Endodermal cell (in vitro differentiated cells): ENCODE measurements at regions not wholly inside any gene's neighbourhood (a gene's known extent, or its start where the extent isn't known, plus 50 kb on each side); places are given as distances from the start of the nearest gene placed in this dataset.
A peak's percentile ranks its signal among the peaks of the same experiment; 100 is the strongest.

Experiments used
- DNase-seq: peaks from one replicate; pipeline ENCODE4 v3.0.0-alpha.2; 2017
- H3K27ac ChIP-seq: 2 replicates; pipeline ENCODE4 v1.5.1; 2013; ENCODE audit warnings: mild to moderate bottlenecking, low read depth, low read length, moderate library complexity
- H3K27me3 ChIP-seq: 2 replicates; pipeline ENCODE4 v1.6.1; 2013; ENCODE audit warnings: mild to moderate bottlenecking, low read length, moderate library complexity; ENCODE audit not compliant: insufficient read depth, control insufficient read depth, poor library complexity, severe bottlenecking
- H3K36me3 ChIP-seq: 2 replicates; pipeline ENCODE4 v1.7.0; 2013; ENCODE audit warnings: mild to moderate bottlenecking, low read length, moderate library complexity; ENCODE audit not compliant: control insufficient read depth, insufficient read depth
- H3K4me1 ChIP-seq: one replicate; pipeline ENCODE4 v1.7.0; 2013; ENCODE audit warnings: low read length; ENCODE audit not compliant: control insufficient read depth, insufficient read depth
- H3K4me3 ChIP-seq: 2 replicates; pipeline ENCODE4 v1.5.1; 2013; ENCODE audit warnings: mild to moderate bottlenecking, low read length, moderate library complexity
- H3K9ac ChIP-seq: 2 replicates; pipeline ENCODE4 v1.6.1; 2013; ENCODE audit warnings: mild to moderate bottlenecking, low read length, moderate library complexity; ENCODE audit not compliant: poor library complexity, severe bottlenecking; ENCODE audit errors: extremely low read depth
- H3K9me3 ChIP-seq: 2 replicates; pipeline ENCODE4 v1.6.1; 2013; ENCODE audit warnings: mild to moderate bottlenecking, low read length, moderate library complexity; ENCODE audit not compliant: control insufficient read depth
- H3K27ac Mint-ChIP-seq: 2 replicates; pipeline ENCODE4 v1.8.0; 2020; ENCODE audit warnings: mixed read lengths
- H3K27me3 Mint-ChIP-seq: 2 replicates; pipeline ENCODE4 v1.8.0; 2021; ENCODE audit warnings: mild to moderate bottlenecking, mixed read lengths; ENCODE audit not compliant: insufficient read depth
- H3K36me3 Mint-ChIP-seq: 2 replicates; pipeline ENCODE4 v1.8.0; 2020; ENCODE audit warnings: low read depth, mixed read lengths
- H3K4me1 Mint-ChIP-seq: 2 replicates; pipeline ENCODE4 v1.8.0; 2020; ENCODE audit warnings: mixed read lengths
- H3K4me3 Mint-ChIP-seq: 2 replicates; pipeline ENCODE4 v1.8.0; 2020; ENCODE audit warnings: mild to moderate bottlenecking, moderate library complexity, mixed read lengths
- H3K9me3 Mint-ChIP-seq: 2 replicates; pipeline ENCODE4 v1.8.0; 2020; ENCODE audit warnings: mild to moderate bottlenecking, mixed read lengths
- CTCF ChIP-seq: fragments of 200-600 bp; sonication (generic); conservative IDR thresholded peaks from 2 replicates; pipeline ENCODE4 v1.5.0; 2021; ENCODE audit warnings: antibody characterized with exemption, mild to moderate bottlenecking
- WGBS, 2 experiments: methylation state at CpG; one replicate each; pipeline versions ENCODE4 v1.1.5 to v1.1.7; 2013; ENCODE audit warnings: missing lambda C conversion rate in 2 of 2, mixed read lengths in 1 of 2; ENCODE audit not compliant: insufficient coverage in 1 of 2, insufficient read length in 1 of 2; 5-methylcytosine and 5-hydroxymethylcytosine counted together

- TF ChIP-seq CTCF, result no peak
- H3K4me1 Mint-ChIP-seq, result no peaks in the 10 kb centered on the region
- Histone ChIP-seq H3K36me3 (peaks cover 100% of the 10 kb centered on the region), H3K27ac (no peak overlapping the region), H3K9ac (no peak overlapping the region), H3K4me1 (no peaks in the 10 kb centered on the region), H3K4me3 (peak overlapping the region; percentile 72), H3K27me3 (no peaks in the 10 kb centered on the region), H3K9me3 (peaks cover 100% of the 10 kb centered on the region)
- no peak overlapping the region for H3K27ac Mint-ChIP-seq
- H3K4me3 Mint-ChIP-seq, result no peak overlapping the region
- H3K27me3 Mint-ChIP-seq, result no peaks in the 10 kb centered on the region
- DNase-seq, result peak; percentile 32
- WGBS, 2 experiments, result 88 to 90% methylated on average over 2 to 9 of the region's 9 CpGs
- peaks cover 100% of the 10 kb centered on the region for H3K36me3 Mint-ChIP-seq
- H3K9me3 Mint-ChIP-seq, result peaks cover 100% of the 10 kb centered on the region
These were observed 100.7 kb downstream of the SNRPN start for GRCh38 chr15:25055356-25056068.

- Histone ChIP-seq H3K4me1 (no peaks in the 10 kb centered on the region), H3K9me3 (peaks cover 100% of the 10 kb centered on the region), H3K4me3 (peak overlapping the region; percentile 72), H3K9ac (no peak overlapping the region), H3K36me3 (peaks cover 100% of the 10 kb centered on the region), H3K27me3 (no peaks in the 10 kb centered on the region), H3K27ac (no peak overlapping the region)
- Mint-ChIP-seq H3K27me3 (peaks cover 3% of the 10 kb centered on the region), H3K4me3 (no peak overlapping the region), H3K27ac (no peak overlapping the region), H3K9me3 (peaks cover 100% of the 10 kb centered on the region), H3K36me3 (peaks cover 100% of the 10 kb centered on the region), H3K4me1 (no peaks in the 10 kb centered on the region)
- WGBS, 2 experiments, result 88 to 89% methylated on average over 12 to 20 of the region's 20 CpGs
- TF ChIP-seq CTCF, result peak; percentile 58
- DNase-seq, result peak; percentile 64
These were observed 102.0 kb downstream of the SNRPN start for GRCh38 chr15:25056484-25057425.

- Histone ChIP-seq H3K4me1 (no peaks in the 10 kb centered on the region), H3K4me3 (peak overlapping the region; percentile 72), H3K27ac (no peak overlapping the region), H3K9me3 (peaks cover 100% of the 10 kb centered on the region), H3K36me3 (peaks cover 100% of the 10 kb centered on the region), H3K27me3 (no peaks in the 10 kb centered on the region), H3K9ac (no peak overlapping the region)
- Mint-ChIP-seq H3K27ac (no peak overlapping the region), H3K36me3 (peaks cover 100% of the 10 kb centered on the region), H3K27me3 (peaks cover 3% of the 10 kb centered on the region), H3K9me3 (peaks cover 100% of the 10 kb centered on the region), H3K4me1 (no peaks in the 10 kb centered on the region), H3K4me3 (no peak overlapping the region)
- no peak for TF ChIP-seq CTCF
- DNase-seq, result peak; percentile 29
- WGBS, 2 experiments, result 83 to 91% methylated on average over 6 to 7 of the region's 7 CpGs
These were observed 102.8 kb downstream of the SNRPN start for GRCh38 chr15:25057574-25057973.
